ENCODE measurements at regions not wholly inside any gene's neighbourhood (a gene's known extent, or its start where the extent isn't known, plus 50 kb on each side); places are given as distances from the start of the nearest gene placed in this dataset.

GRCh38 chr4:151488968-151489367 lies 80.0 kb downstream of the FHIP1A start (continued):
- no peak for TF ChIP-seq REST (IDR thresholded peaks at IDR 0.05; ENCODE audit: low read depth)

- no peaks in the 10 kb centered on the region for H3K27me3 ChIP-seq (ENCODE audit: insufficient read depth, low read length)
- DNase-seq (ENCODE audit: low read depth, low spot score), result no peak
Observed at GRCh38 chr4:151489462-151490203, 80.7 kb downstream of the FHIP1A start.

More at GRCh38 chr4:151489462-151490203, 80.7 kb downstream of the FHIP1A start:
- intact Hi-C loops (cut with micrococcal nuclease), result loop anchor here (1.0 kb wide), 1 partner anchor 115 kb away; no protein-coding TSS in a partner anchor
- no peaks in the 10 kb centered on the region for H3K9me2 ChIP-seq (ENCODE audit: insufficient read depth)
- TF ChIP-seq ELF1 (IDR thresholded peaks at IDR 0.05; ENCODE audit: borderline replicate concordance, low read depth) (no peak), EZH2 (IDR thresholded peaks at IDR 0.05) (no peak), CEBPB (IDR thresholded peaks at IDR 0.05; ENCODE audit: low read depth) (no peak), TCF7L2 (IDR thresholded peaks at IDR 0.05; ENCODE audit: borderline replicate concordance, extremely low read depth, insufficient read depth, insufficient read length) (no peak), ZNF274 (IDR thresholded peaks at IDR 0.05; ENCODE audit: low read depth, low read length) (no peak), CTCF (IDR thresholded peaks at IDR 0.05 in 2 of 3, conservative IDR thresholded peaks at IDR 0.05 in 1 of 3; ENCODE audit: borderline replicate concordance in 1 of 3, insufficient read depth in 1 of 3, low read depth in 2 of 3, low read length in 2 of 3) (peak in 1 of 3 experiments; percentile 20; a peak in 2 of 6 replicates), REST (IDR thresholded peaks at IDR 0.05; ENCODE audit: low read depth) (no peak), FOSL1 (IDR thresholded peaks at IDR 0.05; ENCODE audit: low read depth) (no peak), RAD21 (IDR thresholded peaks at IDR 0.05; ENCODE audit: low read depth) (peak; percentile 19; the same call in 1 of the 2 replicates), SP1 (IDR thresholded peaks at IDR 0.05; ENCODE audit: low read depth) (no peak), YY1 (IDR thresholded peaks at IDR 0.05; ENCODE audit: extremely low read depth, insufficient replicate concordance, low read depth, low read length) (no peak)
- ChIA-PET POLR2A (no interaction called here), RAD21 (ENCODE audit: low non-redundant PET in 1 of 2, low total read pairs in 2 of 2, uncharacterized antibody in 2 of 2, unreplicated experiment in 2 of 2) (interaction anchor here in 1 of 2 experiments (1.4 kb wide), 1 partner anchor 115 kb away, joined by 3 read pairs; no protein-coding TSS in a partner anchor), CTCF (interaction anchor here (0.6 to 1.3 kb wide), 2 partner anchors 10 to 21 kb away, joined by 3 read pairs; no protein-coding TSS in a partner anchor)
- H3K9ac ChIP-seq (ENCODE audit: low read length), result no peak overlapping the region
- ATAC-seq, result peak; percentile 74
- no peaks in the 10 kb centered on the region for H4K20me1 ChIP-seq (ENCODE audit: insufficient read depth)
- H3K9me3 ChIP-seq (ENCODE audit: control insufficient read depth in 1 of 2, insufficient read depth in 1 of 2, low read depth in 1 of 2, low read length in 2 of 2), result no peaks in the 10 kb centered on the region
- BruUV-seq (replicated peaks), result no TSS peak
- no peak overlapping the region for H3K27ac ChIP-seq (ENCODE audit: low read depth, low read length)
- peaks cover 11 to 17% of the 10 kb centered on the region in 2 experiments for H3K4me1 ChIP-seq (ENCODE audit: control insufficient read depth in 1 of 2, insufficient read depth in 2 of 2, low read length in 2 of 2)
- H3K79me2 ChIP-seq (ENCODE audit: insufficient read depth, low read length), result no peaks in the 10 kb centered on the region
- H3K4me3 ChIP-seq (replicated peaks in 1 of 2; ENCODE audit: low read depth in 1 of 2, low read length in 2 of 2), result no peak overlapping the region
- H3K36me3 ChIP-seq (ENCODE audit: control insufficient read depth in 1 of 2, insufficient read depth in 2 of 2, low read length in 2 of 2), result no peaks in the 10 kb centered on the region
- no peak overlapping the region for H2AFZ ChIP-seq (ENCODE audit: low read depth, low read length, poor library complexity, severe bottlenecking)
- no peak overlapping the region for H3K4me2 ChIP-seq (ENCODE audit: low read length)
